Left ventricle myocardium superior (tissue), 1 donor: ENCODE measurements at regions not wholly inside any gene's neighbourhood (a gene's known extent, or its start where the extent isn't known, plus 50 kb on each side); places are given as distances from the start of the nearest gene placed in this dataset.
"Not testable (repeated sequence)": the region's sequence is repeated elsewhere in the genome, so short reads cannot be mapped to it uniquely, and the experiment has no call there.

ENCODE experiments used
- ATAC-seq: fragments of 200-7000 bp; cut with Tn5 transposase; one replicate; pipeline ENCODE4 v1.9.1; 2020; ENCODE audit warnings: mild to moderate bottlenecking, moderate library complexity
- DNase-seq: peaks from one replicate; pipeline ENCODE4 v3.0.0-alpha.2; 2020
- intact Hi-C: fragments of 100-400 bp; cut with micrococcal nuclease; formaldehyde crosslinking; loops from one replicate; pipeline ENCODE4 v1.11.0; 2022
- donor health status: DM: no; HTN: yes; CAD: no; lungs with severe emphysema.

DNA sequence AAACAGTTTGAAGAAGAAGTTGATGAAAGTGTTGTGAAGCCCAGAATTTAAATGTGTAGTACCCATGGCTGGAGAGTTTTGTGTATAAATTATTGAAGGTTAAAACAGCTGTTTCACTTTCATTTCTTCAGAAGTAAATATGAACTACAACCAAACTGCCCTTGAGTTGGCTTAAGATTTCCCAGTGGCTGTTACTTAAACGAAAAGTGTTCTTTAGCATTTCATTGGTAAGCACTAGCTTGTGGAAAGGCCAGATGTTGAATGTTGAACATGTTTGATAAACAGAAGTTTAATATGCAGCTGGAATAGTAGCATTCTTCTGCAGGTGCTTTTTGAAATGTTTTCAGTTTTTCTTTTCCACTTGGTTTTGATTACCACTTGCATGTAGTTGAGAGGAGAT, 83.2 kb upstream of the TNRC6B start:
- no peak for ATAC-seq
- DNase-seq, result no peak
- intact Hi-C loops, result no loop called here

DNA sequence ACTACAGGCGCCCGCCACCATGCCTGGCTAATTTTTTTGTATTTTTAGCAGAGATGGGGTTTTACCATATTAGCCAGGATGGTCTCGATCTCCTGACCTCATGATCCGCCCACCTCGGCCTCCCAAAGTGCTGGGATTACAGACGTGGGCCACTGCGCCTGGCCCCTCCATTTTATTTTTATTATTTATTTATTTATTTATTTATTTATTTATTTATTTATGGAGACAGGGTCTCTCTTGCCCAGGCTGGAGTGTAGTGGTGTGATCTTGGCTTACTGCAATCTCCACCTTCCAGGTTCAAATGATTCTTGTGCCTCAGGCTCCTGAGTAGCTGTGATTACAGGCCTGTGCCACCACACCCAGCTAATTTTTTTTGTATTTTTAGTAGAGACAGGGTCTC, 77.8 kb upstream of the TNRC6B start:
- DNase-seq, ATAC-seq, intact Hi-C loops: not testable (repeated sequence)

DNA sequence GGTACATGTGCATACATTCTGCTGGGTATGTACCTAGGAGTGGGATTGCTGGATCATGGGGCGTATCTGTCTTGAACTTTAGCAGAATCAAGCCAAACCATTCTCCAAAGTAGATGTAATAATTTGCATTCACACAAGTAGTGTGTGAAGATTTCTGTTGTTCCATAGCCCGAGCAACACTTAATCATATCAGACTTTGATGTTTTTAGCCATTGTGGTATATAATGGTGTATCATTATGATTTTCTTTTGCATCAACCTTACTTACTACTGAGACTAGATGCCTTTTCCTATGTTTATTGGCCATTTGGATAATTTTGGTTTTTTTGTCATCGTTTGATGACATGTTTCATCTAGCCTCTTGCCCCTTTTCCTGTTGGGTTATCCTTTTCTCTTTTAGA, 72.0 kb upstream of the TNRC6B start:
- DNase-seq (no peak), ATAC-seq (no peak)
- intact Hi-C loops, result no loop called here

DNA sequence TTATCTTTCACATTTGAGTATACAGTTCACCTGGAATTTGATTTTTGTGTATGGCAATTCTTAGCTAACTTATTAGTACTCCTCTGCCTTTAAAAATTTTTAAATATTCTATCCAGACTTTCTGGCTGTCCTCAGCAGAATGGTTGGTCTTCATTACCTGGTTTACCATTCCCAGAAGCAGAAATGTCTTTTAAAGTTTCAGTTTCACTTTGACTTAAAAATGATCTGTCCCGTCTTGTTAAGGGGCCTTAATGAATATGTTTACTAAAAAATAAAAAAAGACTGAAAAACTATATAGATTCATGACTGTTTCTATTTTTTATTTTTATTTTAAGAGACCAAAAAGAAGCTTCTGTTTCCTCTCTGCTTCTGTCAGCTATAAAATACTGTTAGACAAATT, 70.5 kb upstream of the TNRC6B start:
- intact Hi-C loops, result no loop called here
- no peak for ATAC-seq
- DNase-seq, result no peak

DNA sequence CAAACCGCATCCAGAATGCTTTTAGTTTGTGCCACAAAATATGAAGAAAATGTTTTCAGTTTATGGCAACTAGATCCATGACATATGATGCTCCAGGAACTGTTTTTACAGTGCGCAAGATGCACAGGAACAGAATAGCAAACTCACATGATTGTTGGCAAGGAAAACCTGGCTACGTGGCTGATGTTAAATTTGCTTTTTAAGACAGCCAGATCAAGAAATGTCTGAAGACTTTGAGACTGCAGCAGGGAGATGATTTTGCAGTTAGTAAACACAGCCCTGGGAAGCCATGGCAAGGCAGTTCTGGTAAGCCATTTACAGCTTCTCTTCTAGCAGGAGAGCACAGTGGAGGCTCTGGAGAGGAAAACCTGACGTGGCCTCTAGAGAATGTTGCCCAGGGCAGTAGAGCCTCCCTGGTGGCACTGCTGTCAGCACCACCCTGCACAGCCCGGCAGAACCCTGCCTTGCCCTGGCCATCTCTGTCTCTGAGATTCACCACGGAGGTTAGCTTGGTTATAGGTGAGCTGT, 69.8 kb upstream of the TNRC6B start:
- ATAC-seq (peak; percentile 83), DNase-seq (no peak)
- intact Hi-C loops, result no loop called here

DNA sequence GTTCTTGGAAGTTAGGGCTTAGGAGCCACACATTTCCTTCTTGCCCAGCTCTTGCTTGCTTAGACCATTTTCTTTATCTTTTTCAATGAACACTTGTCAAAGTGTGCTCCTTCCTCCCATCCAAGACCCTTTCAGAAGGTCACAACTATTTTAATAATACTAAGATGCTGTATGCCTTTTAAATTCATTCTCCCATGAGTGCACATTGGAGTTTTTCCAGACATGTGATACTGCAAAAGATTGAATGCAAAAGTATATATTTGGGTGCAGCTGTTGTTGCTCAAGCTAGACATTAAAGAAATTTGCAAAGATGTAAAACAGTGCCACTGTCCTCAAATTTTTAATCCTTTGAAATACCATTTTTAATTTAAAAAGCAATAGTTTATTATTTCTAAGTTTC, 69.3 kb upstream of the TNRC6B start:
- ATAC-seq (no peak), DNase-seq (no peak)
- intact Hi-C loops, result no loop called here

DNA sequence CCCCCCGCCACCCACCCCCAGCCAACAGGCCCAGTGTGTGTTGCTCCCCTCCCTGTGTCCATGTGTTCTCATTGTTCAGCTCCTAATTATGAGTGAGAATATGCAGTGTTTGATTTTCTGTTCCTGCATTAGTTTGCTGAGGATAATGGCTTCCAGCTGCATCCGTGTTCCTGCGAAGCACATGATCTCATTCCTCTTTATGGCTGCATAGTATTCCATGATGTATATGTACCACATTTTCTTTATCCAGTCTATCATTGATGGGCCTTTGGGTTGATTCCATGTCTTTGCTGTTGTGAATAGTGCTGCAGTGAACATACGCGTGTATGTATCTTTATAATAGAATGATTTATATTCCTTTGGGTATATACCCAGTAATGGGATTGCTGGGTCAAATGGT, 68.8 kb upstream of the TNRC6B start:
- ATAC-seq, DNase-seq, intact Hi-C loops: not testable (repeated sequence)

DNA sequence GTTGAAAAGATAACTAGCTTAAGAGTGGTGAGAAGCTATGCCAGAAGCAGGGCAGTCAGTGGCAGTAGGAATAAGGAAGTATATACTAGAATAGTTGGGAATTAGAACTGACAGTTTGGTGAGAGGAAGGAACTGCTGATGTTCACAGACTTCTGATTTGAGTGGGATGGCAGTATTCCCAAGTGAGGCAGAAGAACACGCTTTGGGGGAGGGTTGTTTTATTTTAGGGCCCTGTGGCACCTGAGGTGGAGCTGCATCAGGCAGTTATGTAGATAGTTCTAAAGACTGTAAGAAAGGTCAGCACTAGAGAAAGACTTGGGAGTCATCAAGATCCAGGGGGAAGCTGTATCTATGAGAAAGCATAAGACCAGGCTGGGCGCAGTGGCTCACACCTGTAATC, 66.3 kb upstream of the TNRC6B start:
- intact Hi-C loops, result no loop called here
- DNase-seq, result no peak
- peak; percentile 10 for ATAC-seq

DNA sequence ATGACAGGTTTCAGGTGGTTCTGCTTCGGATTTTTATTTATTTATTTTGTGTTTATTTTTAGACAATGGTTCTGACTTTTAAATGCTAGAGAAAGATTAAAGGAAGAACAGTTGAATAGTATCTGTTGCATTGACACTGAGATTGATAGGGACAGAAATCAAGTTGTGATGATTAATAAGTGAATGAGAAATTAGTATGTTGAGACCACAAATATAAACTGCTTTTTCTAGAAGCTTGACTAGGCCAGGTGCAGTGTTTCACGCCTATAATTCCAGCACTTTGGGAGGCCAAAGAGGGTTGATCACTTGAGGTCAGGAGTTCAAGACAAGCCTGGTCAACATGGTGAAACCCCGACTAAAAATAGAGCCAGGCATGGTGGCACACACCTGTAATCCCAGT, 65.1 kb upstream of the TNRC6B start:
- intact Hi-C loops, result no loop called here
- ATAC-seq (no peak), DNase-seq (no peak)

DNA sequence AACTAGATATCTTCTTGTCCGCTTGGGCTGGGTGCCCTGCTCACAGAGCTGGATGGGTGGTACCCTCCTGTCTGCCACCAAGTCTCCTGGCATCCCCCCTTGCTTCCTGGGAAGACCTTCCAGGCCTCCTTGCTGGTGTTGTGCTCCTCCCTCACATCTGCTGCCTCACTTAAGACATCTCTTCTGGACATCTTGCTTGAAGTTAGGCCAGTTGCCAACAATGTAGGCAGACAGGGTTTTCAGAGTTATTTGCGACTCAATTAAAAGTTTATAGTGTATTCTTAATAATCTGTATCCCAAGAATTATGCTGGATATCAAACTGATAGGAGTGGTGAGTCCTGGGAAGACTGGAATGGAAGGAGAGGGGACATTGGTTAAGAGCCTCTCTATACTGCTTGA, 64.0 kb upstream of the TNRC6B start:
- intact Hi-C loops, result no loop called here
- ATAC-seq (peak; percentile 24), DNase-seq (no peak)

DNA sequence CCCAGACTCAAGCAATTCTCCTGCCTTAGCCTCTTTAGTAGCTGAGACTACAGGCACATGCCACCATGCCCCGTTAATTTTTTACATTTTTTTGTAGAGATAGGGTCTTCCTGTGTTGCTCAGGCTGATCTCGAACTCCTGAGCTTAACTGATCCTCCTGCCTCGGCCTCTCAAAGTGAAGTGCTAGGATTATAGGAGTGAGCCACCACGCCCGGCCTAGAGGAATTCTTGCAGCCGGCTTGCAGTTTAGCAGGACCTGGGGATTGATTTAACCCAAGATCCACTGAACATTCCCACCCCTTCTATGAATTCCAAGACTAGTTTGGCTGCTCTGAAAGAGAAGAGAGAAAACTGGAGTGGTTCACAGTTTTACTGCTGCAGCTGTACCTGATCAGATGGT, 63.3 kb upstream of the TNRC6B start:
- no peak for ATAC-seq
- intact Hi-C loops, result no loop called here
- DNase-seq, result no peak

DNA sequence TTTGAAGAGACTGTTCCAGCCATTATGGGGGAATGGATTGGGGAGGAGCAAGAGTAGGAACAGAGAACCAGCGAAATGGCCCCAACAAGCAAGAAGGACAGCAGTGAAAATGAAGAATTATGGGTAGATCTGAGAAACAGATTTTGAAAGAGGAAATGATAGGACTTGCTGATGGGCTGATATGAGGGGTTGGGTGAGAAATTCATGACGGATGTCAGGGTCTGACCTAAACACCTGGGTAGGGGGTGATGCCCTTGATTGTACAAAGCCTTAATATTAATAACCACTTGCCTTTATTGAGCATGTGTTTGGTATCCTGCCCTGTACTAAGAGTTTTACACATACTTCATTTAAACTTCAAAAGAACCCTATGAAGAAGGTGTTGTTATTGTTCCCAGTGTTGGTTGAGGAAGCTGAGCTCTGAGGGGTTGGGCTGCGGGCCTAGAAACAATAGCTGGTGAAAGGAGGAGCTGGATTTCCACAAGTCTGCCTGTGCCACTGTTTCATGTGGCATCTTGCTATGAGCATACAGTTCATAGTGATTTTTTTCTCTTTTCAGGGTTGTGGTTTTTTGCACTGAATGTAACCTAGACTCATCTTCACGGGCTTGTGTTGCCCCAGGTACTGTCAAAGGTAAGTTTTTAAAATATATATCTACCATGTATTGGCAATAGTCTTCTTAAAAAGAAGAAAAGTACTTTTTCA, 61.1 kb upstream of the TNRC6B start:
- no peak for DNase-seq
- no peak for ATAC-seq
- intact Hi-C loops, result no loop called here

DNA sequence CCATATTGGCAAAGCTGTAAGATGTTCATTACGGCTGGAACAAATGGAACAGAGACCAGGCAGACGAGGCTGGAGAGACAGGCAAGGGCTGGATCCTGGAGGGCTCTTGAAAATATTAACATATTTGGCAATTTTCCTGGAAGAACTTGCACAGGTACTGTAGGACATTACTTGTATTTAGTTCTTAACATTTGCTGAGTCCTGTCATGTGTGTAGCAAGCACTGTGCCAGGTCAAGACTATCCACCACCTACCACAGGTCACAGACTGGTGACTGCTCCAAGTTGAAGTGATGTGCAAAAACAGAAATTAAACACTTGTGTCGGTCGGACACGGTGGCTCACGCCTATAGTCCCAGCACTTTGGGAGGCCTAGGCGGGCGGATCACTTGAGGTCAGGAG, 58.7 kb upstream of the TNRC6B start:
- ATAC-seq, result no peak
- intact Hi-C loops, result no loop called here
- DNase-seq, result no peak

DNA sequence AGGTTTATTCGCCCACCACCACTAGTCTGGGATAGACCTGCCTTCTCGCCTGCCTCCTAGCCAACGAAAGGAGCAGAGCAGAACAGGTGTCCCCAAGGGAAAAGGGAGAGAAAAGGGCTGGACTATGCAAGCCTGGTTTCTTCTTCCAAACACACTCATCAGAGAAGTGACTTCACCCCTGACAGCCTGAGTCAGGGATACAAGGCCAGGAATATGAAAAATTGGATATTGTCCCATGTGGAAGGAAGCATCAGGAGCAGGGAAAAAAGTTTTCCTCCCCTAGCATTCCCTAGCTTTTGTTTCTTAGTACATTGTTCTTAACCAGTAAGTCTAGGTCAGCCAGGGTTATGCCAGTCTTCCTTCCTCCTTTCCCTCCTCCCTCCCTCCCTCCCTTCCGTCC, 56.9 kb upstream of the TNRC6B start:
- DNase-seq (no peak), ATAC-seq (no peak)
- intact Hi-C loops, result no loop called here

DNA sequence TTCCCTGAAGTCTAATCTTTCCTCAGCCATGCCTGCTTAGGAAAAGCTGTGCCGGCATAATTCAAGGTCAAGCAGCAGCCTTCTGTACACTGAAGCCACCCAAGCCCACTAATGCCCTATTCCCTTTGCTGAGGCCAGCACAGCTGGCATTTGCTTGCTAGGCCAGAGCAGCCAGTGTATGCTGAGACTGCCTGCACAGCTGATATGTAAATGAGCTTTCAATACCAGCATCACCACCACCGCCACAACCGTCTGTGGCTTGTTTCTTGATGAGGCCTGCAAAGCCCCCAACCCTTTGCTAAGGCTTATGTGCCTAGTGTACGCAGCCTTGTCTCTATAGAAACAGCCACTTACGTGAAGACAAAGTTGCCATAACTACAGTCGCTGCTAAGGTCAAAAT, 56.3 kb upstream of the TNRC6B start:
- no peak for DNase-seq
- intact Hi-C loops, result no loop called here
- no peak for ATAC-seq

DNA sequence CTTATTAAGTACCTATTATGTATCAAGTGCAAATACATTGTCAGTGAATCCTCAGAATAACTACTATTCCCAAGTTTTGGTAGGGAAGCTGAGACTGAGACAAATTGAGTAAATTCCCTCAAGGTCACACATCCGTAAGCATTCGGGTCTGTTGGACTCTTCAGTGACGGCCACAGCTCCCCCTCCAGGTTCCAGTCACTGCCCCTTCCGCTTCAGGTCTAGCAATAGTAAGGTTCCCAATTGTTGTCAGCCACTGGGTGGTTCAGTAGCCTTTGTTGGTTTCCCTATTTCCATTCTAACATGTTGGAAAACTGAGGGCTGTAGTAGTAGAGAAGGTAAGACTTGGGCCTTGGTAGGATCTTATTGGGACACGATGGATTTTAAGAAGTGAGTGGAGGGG, 54.9 kb upstream of the TNRC6B start:
- no peak for ATAC-seq
- no peak for DNase-seq
- intact Hi-C loops, result no loop called here

DNA sequence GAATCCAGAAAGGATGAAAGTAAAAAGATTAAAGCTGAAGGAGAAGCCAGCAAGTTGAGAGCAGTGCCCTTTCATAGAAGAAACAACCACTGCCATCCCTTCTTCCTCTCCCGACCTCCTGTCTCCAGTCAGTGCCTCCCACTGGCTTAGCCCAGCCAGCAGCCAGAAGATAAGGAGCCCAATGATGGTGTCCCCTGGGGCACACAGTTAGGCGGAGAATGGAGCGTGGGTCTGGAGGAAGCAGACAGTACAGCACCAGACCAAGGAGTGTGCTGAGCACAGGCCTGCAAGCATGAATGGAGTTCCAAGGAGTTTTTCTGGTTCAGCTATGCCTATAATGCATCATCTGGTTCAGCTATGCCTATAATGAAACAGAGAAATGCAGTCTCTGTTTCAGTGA, 54.3 kb upstream of the TNRC6B start:
- intact Hi-C loops, result no loop called here
- peak; percentile 52 for DNase-seq
- ATAC-seq, result peak; percentile 94
